Suprapubic skin (tissue), 3 donors: ENCODE measurements at regions not wholly inside any gene's neighbourhood (a gene's known extent, or its start where the extent isn't known, plus 50 kb on each side); places are given as distances from the start of the nearest gene placed in this dataset.

Source experiments
- CTCF ChIP-seq, 2 donors: fragments of 200-600 bp in 1 of 2; fragments of 450-650 bp in 1 of 2; sonication (generic) in 1 of 2; IDR thresholded peaks; one replicate each; pipeline ENCODE4 v1.5.1; 2016 to 2019; ENCODE audit warnings: antibody characterized with exemption in 2 of 2, mild to moderate bottlenecking in 1 of 2, moderate library complexity in 1 of 2
- EP300 ChIP-seq: sonication (generic); formaldehyde crosslinking; IDR thresholded peaks from one replicate; pipeline ENCODE4 v1.6.1; 2017; ENCODE audit warnings: antibody characterized with exemption

- TF ChIP-seq CTCF (IDR thresholded peaks at IDR 0.05), result no peak
- no peak for TF ChIP-seq EP300
Observed at GRCh38 chr6:86537292-86537861, 400.0 kb upstream of the HTR1E start.
